ENCODE measurements at regions not wholly inside any gene's neighbourhood (a gene's known extent, or its start where the extent isn't known, plus 50 kb on each side); places are given as distances from the start of the nearest gene placed in this dataset.
"Not testable (repeated sequence)": the region's sequence is repeated elsewhere in the genome, so short reads cannot be mapped to it uniquely, and the experiment has no call there.

DNA sequence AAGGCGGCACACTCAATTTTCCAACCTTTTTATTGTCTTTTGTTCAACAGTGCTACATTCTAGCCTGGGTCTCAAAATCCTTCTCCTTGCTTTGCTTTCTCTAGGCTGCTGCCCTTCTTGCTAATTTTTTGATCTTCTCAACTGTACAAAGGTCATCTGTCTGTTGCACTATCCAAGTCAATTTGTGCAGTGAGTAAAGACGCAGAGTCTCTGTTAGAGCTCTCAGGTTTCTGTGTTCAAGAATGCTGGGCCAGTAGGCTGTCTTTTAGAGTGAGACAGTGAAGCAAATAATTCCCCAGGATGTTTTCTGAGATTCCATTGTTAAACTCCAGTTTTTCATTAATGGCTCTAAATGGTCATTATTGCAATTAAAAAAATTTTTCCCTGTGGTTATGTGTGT, 255.7 kb upstream of the ACTBL2 start:
- Histone ChIP-seq H3K36me3 (ENCODE audit: control insufficient read depth, insufficient read depth, low read length) (no peaks in the 10 kb centered on the region), H3K4me1 (ENCODE audit: control insufficient read depth, insufficient read depth, low read length) (peaks cover 6% of the 10 kb centered on the region), H3K4me3 (ENCODE audit: low read length) (no peak overlapping the region), H3K27me3 (ENCODE audit: control insufficient read depth, insufficient read depth, low read length, poor library complexity, severe bottlenecking) (no peaks in the 10 kb centered on the region), H3K9ac (ENCODE audit: extremely low read depth, low read length, poor library complexity, severe bottlenecking) (no peak overlapping the region), H3K27ac (ENCODE audit: low read depth, low read length) (no peak overlapping the region), H3K9me3 (ENCODE audit: control insufficient read depth, low read length) (no peaks in the 10 kb centered on the region)
- Mint-ChIP-seq H3K4me3 (no peak overlapping the region), H3K36me3 (ENCODE audit: low read depth) (no peaks in the 10 kb centered on the region), H3K27me3 (ENCODE audit: insufficient read depth) (no peaks in the 10 kb centered on the region), H3K4me1 (peaks cover 15% of the 10 kb centered on the region), H3K9me3 (no peaks in the 10 kb centered on the region), H3K27ac (no peak overlapping the region)
- WGBS, 2 experiments (ENCODE audit: insufficient coverage in 1 of 2, insufficient read length in 1 of 2) = 79 to 93% methylated on average over 2 of the region's 2 CpGs
- no peak for DNase-seq
- TF ChIP-seq, protein P1, sequence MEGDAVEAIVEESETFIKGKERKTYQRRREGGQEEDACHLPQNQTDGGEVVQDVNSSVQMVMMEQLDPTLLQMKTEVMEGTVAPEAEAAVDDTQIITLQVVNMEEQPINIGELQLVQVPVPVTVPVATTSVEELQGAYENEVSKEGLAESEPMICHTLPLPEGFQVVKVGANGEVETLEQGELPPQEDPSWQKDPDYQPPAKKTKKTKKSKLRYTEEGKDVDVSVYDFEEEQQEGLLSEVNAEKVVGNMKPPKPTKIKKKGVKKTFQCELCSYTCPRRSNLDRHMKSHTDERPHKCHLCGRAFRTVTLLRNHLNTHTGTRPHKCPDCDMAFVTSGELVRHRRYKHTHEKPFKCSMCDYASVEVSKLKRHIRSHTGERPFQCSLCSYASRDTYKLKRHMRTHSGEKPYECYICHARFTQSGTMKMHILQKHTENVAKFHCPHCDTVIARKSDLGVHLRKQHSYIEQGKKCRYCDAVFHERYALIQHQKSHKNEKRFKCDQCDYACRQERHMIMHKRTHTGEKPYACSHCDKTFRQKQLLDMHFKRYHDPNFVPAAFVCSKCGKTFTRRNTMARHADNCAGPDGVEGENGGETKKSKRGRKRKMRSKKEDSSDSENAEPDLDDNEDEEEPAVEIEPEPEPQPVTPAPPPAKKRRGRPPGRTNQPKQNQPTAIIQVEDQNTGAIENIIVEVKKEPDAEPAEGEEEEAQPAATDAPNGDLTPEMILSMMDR (conservative IDR thresholded peaks at IDR 0.05) = no peak

DNA sequence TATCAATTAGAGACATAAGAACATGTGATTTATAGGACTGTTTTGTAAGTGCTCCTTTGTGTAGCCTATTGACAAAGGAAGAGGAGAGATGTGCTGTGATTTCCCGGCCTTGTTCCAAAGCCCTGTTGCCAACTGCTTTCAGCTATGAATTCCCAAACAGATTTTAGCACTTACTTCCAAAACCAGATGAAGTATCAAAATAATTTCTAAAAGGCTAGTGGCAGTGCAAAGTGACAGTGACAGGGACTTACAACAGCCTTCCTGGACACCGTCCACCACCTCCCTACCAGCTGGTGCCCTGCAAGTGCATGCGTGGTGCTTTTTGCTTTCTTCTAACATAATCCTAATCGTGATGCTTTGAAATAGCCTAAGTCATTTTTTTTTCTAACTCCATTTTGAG, 254.1 kb upstream of the ACTBL2 start:
- 92% methylated on average over 4 of the region's 4 CpGs; no CpG with 5 or more reads in 1 of the 2 experiments for WGBS, 2 experiments (ENCODE audit: insufficient coverage in 1 of 2, insufficient read length in 1 of 2)
- H3K36me3 ChIP-seq (ENCODE audit: control insufficient read depth, insufficient read depth, low read length) = no peaks in the 10 kb centered on the region

DNA sequence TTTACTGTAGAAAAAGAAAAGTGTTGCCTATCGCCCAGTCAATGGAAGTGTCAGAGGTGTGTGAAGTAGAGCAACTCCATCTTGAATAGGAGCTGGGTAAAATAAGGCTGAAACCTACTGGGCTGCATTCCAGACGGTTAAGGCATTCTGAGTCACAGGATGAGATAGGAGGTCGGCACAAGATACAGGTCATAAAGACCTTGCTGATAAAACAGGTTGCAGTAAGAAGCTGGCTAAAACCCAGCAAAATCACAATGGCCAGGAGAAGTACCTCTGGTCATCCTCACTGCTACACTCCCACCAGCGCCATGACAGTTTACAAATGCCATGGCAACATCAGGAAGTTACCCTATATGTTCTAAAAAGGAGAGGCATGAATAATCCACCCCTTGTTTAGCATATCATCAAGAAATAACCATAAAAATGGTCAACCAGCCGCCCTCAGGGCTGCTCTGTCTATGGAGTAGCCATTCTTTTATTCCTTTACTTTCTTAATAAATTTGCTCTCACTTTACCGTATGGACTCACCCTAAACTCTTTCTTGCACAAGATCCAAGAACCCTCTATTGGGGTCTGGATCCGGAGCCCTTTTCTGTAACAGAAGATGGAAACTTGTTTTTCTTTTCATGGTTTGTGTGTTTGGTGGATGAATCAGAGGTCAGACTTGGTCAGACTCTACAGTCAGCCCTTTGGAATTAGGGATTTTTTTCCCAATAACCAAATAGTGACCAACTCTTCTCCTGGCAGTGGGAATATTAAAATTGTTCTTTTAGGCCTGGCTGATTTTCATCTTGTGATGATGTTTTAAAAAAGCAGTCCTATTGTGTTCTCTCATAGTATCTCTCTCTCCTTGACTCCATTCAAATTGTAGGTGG, 252.9 kb upstream of the ACTBL2 start:
- H3K27me3 ChIP-seq (ENCODE audit: control insufficient read depth, insufficient read depth, low read length, poor library complexity, severe bottlenecking); H3K4me3 Mint-ChIP-seq; H3K4me1 ChIP-seq (ENCODE audit: control insufficient read depth, insufficient read depth, low read length); H3K27me3 Mint-ChIP-seq (ENCODE audit: insufficient read depth); H3K36me3 Mint-ChIP-seq (ENCODE audit: low read depth); H3K4me3 ChIP-seq (ENCODE audit: low read length); H3K9me3 Mint-ChIP-seq; H3K9me3 ChIP-seq (ENCODE audit: control insufficient read depth, low read length); H3K27ac ChIP-seq (ENCODE audit: low read depth, low read length); H3K9ac ChIP-seq (ENCODE audit: extremely low read depth, low read length, poor library complexity, severe bottlenecking); H3K27ac Mint-ChIP-seq; H3K36me3 ChIP-seq (ENCODE audit: control insufficient read depth, insufficient read depth, low read length): not testable (repeated sequence)
- H3K4me1 Mint-ChIP-seq = peaks cover 19% of the 10 kb centered on the region
- WGBS, 2 experiments (ENCODE audit: insufficient coverage in 1 of 2, insufficient read length in 1 of 2) = 74 to 79% methylated on average over 4 to 7 of the region's 7 CpGs
- peak; percentile 47 for DNase-seq

More for the DNA sequence above, 254.1 kb upstream of the ACTBL2 start:
- Mint-ChIP-seq H3K9me3 (no peaks in the 10 kb centered on the region), H3K4me1 (peaks cover 19% of the 10 kb centered on the region), H3K27ac (no peak overlapping the region), H3K36me3 (ENCODE audit: low read depth) (no peaks in the 10 kb centered on the region), H3K4me3 (no peak overlapping the region), H3K27me3 (ENCODE audit: insufficient read depth) (no peaks in the 10 kb centered on the region)
- no peak overlapping the region for H3K4me3 ChIP-seq (ENCODE audit: low read length)
- TF ChIP-seq, protein P1 (conservative IDR thresholded peaks at IDR 0.05) = no peak
- H3K9ac ChIP-seq (ENCODE audit: extremely low read depth, low read length, poor library complexity, severe bottlenecking) = no peak overlapping the region
- H3K4me1 ChIP-seq (ENCODE audit: control insufficient read depth, insufficient read depth, low read length) = peaks cover 6% of the 10 kb centered on the region
- H3K27ac ChIP-seq (ENCODE audit: low read depth, low read length) = no peak overlapping the region
- no peaks in the 10 kb centered on the region for H3K27me3 ChIP-seq (ENCODE audit: control insufficient read depth, insufficient read depth, low read length, poor library complexity, severe bottlenecking)
- no peak for DNase-seq
- H3K9me3 ChIP-seq (ENCODE audit: control insufficient read depth, low read length) = no peaks in the 10 kb centered on the region

Data from endodermal cell (in vitro differentiated cells).